ENCODE measurements at regions not wholly inside any gene's neighbourhood (a gene's known extent, or its start where the extent isn't known, plus 50 kb on each side); places are given as distances from the start of the nearest gene placed in this dataset.

GRCh38 chr17:27069842-27070508 is 223.9 kb upstream of the WSB1 start:
- DNase-seq (ENCODE audit: low spot score): no peak
- TF ChIP-seq, protein P1, sequence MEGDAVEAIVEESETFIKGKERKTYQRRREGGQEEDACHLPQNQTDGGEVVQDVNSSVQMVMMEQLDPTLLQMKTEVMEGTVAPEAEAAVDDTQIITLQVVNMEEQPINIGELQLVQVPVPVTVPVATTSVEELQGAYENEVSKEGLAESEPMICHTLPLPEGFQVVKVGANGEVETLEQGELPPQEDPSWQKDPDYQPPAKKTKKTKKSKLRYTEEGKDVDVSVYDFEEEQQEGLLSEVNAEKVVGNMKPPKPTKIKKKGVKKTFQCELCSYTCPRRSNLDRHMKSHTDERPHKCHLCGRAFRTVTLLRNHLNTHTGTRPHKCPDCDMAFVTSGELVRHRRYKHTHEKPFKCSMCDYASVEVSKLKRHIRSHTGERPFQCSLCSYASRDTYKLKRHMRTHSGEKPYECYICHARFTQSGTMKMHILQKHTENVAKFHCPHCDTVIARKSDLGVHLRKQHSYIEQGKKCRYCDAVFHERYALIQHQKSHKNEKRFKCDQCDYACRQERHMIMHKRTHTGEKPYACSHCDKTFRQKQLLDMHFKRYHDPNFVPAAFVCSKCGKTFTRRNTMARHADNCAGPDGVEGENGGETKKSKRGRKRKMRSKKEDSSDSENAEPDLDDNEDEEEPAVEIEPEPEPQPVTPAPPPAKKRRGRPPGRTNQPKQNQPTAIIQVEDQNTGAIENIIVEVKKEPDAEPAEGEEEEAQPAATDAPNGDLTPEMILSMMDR (IDR thresholded peaks at IDR 0.05): no peak
- H3K27ac ChIP-seq: no peak overlapping the region
- H3K4me3 ChIP-seq: no peak overlapping the region

DNA sequence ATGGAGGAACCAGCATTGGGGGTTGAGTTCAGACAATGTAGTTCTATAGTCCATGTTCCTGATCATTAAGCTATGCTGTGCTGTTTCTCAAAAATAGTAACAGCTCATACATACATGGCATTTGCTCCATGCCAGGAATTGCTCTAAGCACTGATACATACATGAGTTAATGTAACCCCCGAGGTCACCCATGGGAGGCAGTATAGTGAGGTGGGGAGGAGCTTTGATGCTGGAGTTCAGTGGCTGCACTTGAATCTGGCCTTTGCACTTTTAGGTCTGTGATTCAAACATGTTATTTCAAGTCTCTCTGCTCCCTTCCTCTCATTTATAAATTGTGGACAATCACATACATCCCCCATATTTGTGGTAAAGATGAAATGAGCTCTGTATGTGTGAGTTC is 223.1 kb upstream of the WSB1 start:
- TF ChIP-seq, protein P1 (IDR thresholded peaks at IDR 0.05): no peak
- Histone ChIP-seq H3K27ac (no peak overlapping the region), H3K4me3 (no peak overlapping the region)
- no peak for DNase-seq (ENCODE audit: low spot score)

GRCh38 chr17:27072885-27073284 is 221.0 kb upstream of the WSB1 start:
- Histone ChIP-seq H3K4me3 (no peak overlapping the region), H3K27ac (no peak overlapping the region)
- no peak for DNase-seq (ENCODE audit: low spot score)
- TF ChIP-seq, protein P1 (IDR thresholded peaks at IDR 0.05): no peak

GRCh38 chr17:27076814-27077213 is 217.1 kb upstream of the WSB1 start:
- no peak for DNase-seq (ENCODE audit: low spot score)
- Histone ChIP-seq H3K4me3 (no peak overlapping the region), H3K27ac (no peak overlapping the region)
- TF ChIP-seq, protein P1 (IDR thresholded peaks at IDR 0.05): no peak

GRCh38 chr17:27078296-27078695 is 215.6 kb upstream of the WSB1 start:
- no peak overlapping the region for H3K4me3 ChIP-seq
- no peak for DNase-seq (ENCODE audit: low spot score)
- TF ChIP-seq, protein P1 (IDR thresholded peaks at IDR 0.05): no peak
- H3K27ac ChIP-seq: no peak overlapping the region

- TF ChIP-seq, protein P1 (IDR thresholded peaks at IDR 0.05): no peak
- Histone ChIP-seq H3K27ac (no peak overlapping the region), H3K4me3 (no peak overlapping the region)
- no peak for DNase-seq (ENCODE audit: low spot score)
Measured at GRCh38 chr17:27079660-27080059, 214.3 kb upstream of the WSB1 start.

DNA sequence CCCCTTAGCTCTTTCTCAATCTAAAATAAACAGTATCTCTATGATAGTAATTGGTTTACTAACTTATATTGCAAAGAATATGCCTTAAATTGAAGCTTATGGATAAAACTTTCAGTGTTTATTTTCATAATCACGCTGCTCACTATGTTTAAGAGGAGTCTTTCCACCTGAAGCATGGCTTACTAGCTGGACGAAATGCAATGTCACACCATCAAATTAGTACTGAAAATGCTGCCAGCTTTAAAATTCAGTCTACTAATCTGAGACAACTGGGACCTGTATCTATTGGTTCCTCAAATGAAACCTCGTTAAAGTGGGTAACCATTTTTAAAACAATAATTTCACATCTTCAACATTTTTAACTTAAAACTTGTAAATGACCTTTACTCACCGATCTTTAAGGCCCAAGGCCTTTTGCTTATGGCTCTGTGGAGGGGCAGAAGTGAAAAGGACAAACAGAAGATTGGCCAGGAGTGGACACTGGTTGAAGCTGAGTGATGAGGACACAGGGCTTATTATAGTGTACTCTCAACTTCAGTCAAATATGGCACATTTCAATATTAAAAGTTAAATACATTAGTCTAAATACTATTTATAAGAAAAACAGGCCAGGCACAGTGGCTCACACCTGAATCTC is 212.8 kb upstream of the WSB1 start:
- no peak for DNase-seq (ENCODE audit: low spot score)
- TF ChIP-seq, protein P1 (IDR thresholded peaks at IDR 0.05): no peak
- H3K4me3 ChIP-seq: no peak overlapping the region
- no peak overlapping the region for H3K27ac ChIP-seq
